GM21576 (cell line): ENCODE measurements at regions not wholly inside any gene's neighbourhood (a gene's known extent, or its start where the extent isn't known, plus 50 kb on each side); places are given as distances from the start of the nearest gene placed in this dataset.
"Not testable (repeated sequence)": the region's sequence is repeated elsewhere in the genome, so short reads cannot be mapped to it uniquely, and the experiment has no call there.

ENCODE experiments used
- ATAC-seq: cut with Tn5 transposase; IDR thresholded peaks from one replicate; pipeline ENCODE4 v1.9.1; 2021; ENCODE audit warnings: mild to moderate bottlenecking, moderate library complexity; ENCODE audit not compliant: unreplicated experiment

GRCh38 chr12:102672212-102672611 lies 191.8 kb upstream of the IGF1 start:
- ATAC-seq = not testable (repeated sequence)

- ATAC-seq = no peak
These were observed 188.7 kb upstream of the IGF1 start for GRCh38 chr12:102669056-102669455.

- ATAC-seq = not testable (repeated sequence)
These were observed 185.8 kb upstream of the IGF1 start for GRCh38 chr12:102666176-102666575.

- ATAC-seq = no peak
These were observed 179.0 kb upstream of the IGF1 start for GRCh38 chr12:102659200-102659911.

- ATAC-seq = no peak
These were observed 173.0 kb upstream of the IGF1 start for GRCh38 chr12:102653406-102653805.

GRCh38 chr12:102652645-102653313 lies 172.4 kb upstream of the IGF1 start:
- ATAC-seq = peak; percentile 79

- no peak for ATAC-seq
These were observed 165.6 kb upstream of the IGF1 start for GRCh38 chr12:102645968-102646367.

GRCh38 chr12:102643879-102644575 lies 163.7 kb upstream of the IGF1 start:
- ATAC-seq = no peak

GRCh38 chr12:102642199-102642598 lies 161.8 kb upstream of the IGF1 start:
- no peak for ATAC-seq

- not testable (repeated sequence) for ATAC-seq
These were observed 160.3 kb upstream of the IGF1 start for GRCh38 chr12:102640658-102641057.

- ATAC-seq = no peak
These were observed 158.4 kb upstream of the IGF1 start for GRCh38 chr12:102638777-102639176.

- ATAC-seq = no peak
These were observed 153.7 kb upstream of the IGF1 start for GRCh38 chr12:102633981-102634605.

GRCh38 chr12:102631274-102631673 lies 150.9 kb upstream of the IGF1 start:
- no peak for ATAC-seq

- ATAC-seq = no peak
These were observed 149.0 kb upstream of the IGF1 start for GRCh38 chr12:102629262-102629888.

- ATAC-seq = no peak
These were observed 145.5 kb upstream of the IGF1 start for GRCh38 chr12:102625819-102626218.

- no peak for ATAC-seq
These were observed 142.3 kb upstream of the IGF1 start for GRCh38 chr12:102622618-102623017.

GRCh38 chr12:102618197-102618877 lies 138.0 kb upstream of the IGF1 start:
- ATAC-seq = no peak

GRCh38 chr12:102616692-102617091 lies 136.3 kb upstream of the IGF1 start:
- ATAC-seq = no peak

GRCh38 chr12:102611995-102612394 lies 131.6 kb upstream of the IGF1 start:
- ATAC-seq = no peak

GRCh38 chr12:102609996-102610395 lies 129.6 kb upstream of the IGF1 start:
- no peak for ATAC-seq
